SK-N-SH (cell line): ENCODE measurements at regions not wholly inside any gene's neighbourhood (a gene's known extent, or its start where the extent isn't known, plus 50 kb on each side); places are given as distances from the start of the nearest gene placed in this dataset.

Experiments used
- CTCF ChIA-PET: fragments of 300-600, 350-600 bp; formaldehyde crosslinking; extraction: SDS; loops from one replicate; lab custom pipeline; 2021; lab: Yijun Ruan, JAX
- POLR2A ChIA-PET: fragments of 350-600 bp; sonication (Branson Sonifier 250); formaldehyde crosslinking; extraction: SDS; loops from one replicate; lab custom pipeline; 2020; ENCODE audit warnings: antibody characterized with exemption, inconsistent platforms; lab: Yijun Ruan, JAX
- DNase-seq: peaks from one replicate; pipeline ENCODE4 v3.0.0; 2012
- H2AFZ ChIP-seq: fragments of 200-600 bp; sonication (generic); 2 replicates; pipeline ENCODE4 v1.8.1; 2016; ENCODE audit warnings: antibody characterized with exemption, mild to moderate bottlenecking, low read depth
- H3F3A ChIP-seq: fragments of 200-600 bp; sonication (generic); replicated peaks from 2 replicates; pipeline ENCODE3; 2016; ENCODE audit warnings: antibody characterized with exemption, mild to moderate bottlenecking; ENCODE audit not compliant: insufficient read depth
- H3K27ac ChIP-seq, 2 experiments: fragments of 200-500 bp in 1 of 2; fragments of 200-600 bp in 1 of 2; sonication (Bioruptor generic) in 1 of 2; sonication (generic), shearing (Covaris generic) in 1 of 2; 2 replicates each; pipeline versions ENCODE4 v1.5.1 to v1.6.1; 2014 to 2016; ENCODE audit warnings: low read depth in 2 of 2, inconsistent platforms in 1 of 2, low read length in 1 of 2, mild to moderate bottlenecking in 1 of 2, mixed read lengths in 1 of 2
- H3K27me3 ChIP-seq: fragments of 200-600 bp; sonication (generic), shearing (Covaris generic); 2 replicates; pipeline ENCODE4 v1.6.1; 2016; ENCODE audit warnings: mixed run types; ENCODE audit not compliant: insufficient read depth
- H3K36me3 ChIP-seq, 2 experiments: fragments of 200-500 bp in 1 of 2; fragments of 200-600 bp in 1 of 2; sonication (Bioruptor generic) in 1 of 2; sonication (generic) in 1 of 2; replicated peaks in 1 of 2; 2 replicates each; pipeline versions ENCODE3 to v1.5.1; 2014 to 2016; ENCODE audit warnings: low read length in 1 of 2, mild to moderate bottlenecking in 1 of 2; ENCODE audit not compliant: insufficient read depth in 2 of 2, control insufficient read depth in 1 of 2
- H3K4me1 ChIP-seq, 2 experiments: fragments of 200-500 bp in 1 of 2; fragments of 200-600 bp in 1 of 2; sonication (Bioruptor generic) in 1 of 2; sonication (generic), shearing (Covaris generic) in 1 of 2; 2 replicates each; pipeline versions ENCODE4 v1.5.1 to v1.6.1; 2014 to 2016; ENCODE audit warnings: low read depth in 1 of 2, low read length in 1 of 2, mixed run types in 1 of 2; ENCODE audit not compliant: insufficient read depth in 2 of 2, control insufficient read depth in 1 of 2
- H3K4me2 ChIP-seq: fragments of 200-600 bp; sonication (generic), shearing (Covaris generic); 2 replicates; pipeline ENCODE4 v1.6.1; 2017; ENCODE audit warnings: mixed run types
- H3K4me3 ChIP-seq, 2 experiments: fragments of 200-500 bp in 1 of 2; fragments of 200-600 bp in 1 of 2; sonication (Bioruptor generic) in 1 of 2; sonication (generic), shearing (Covaris generic) in 1 of 2; 2 replicates each; pipeline versions ENCODE4 v1.5.1 to v1.8.1; 2014 to 2016; ENCODE audit warnings: low read depth in 2 of 2, inconsistent platforms in 1 of 2, low read length in 1 of 2, mild to moderate bottlenecking in 1 of 2, mixed read lengths in 1 of 2, moderate library complexity in 1 of 2
- H3K79me2 ChIP-seq: fragments of 200-600 bp; sonication (generic); 2 replicates; pipeline ENCODE4 v1.8.1; 2017; ENCODE audit warnings: mild to moderate bottlenecking; ENCODE audit not compliant: insufficient read depth
- H3K9ac ChIP-seq: fragments of 200-600 bp; sonication (generic); 2 replicates; pipeline ENCODE4 v1.6.1; 2017; ENCODE audit warnings: mixed run types
- H3K9me2 ChIP-seq: fragments of 200-600 bp; sonication (generic); 2 replicates; pipeline ENCODE4 v1.6.1; 2017; ENCODE audit warnings: mixed run types
- H3K9me3 ChIP-seq: fragments of 200-600 bp; sonication (generic); 2 replicates; pipeline ENCODE4 v1.6.1; 2017; ENCODE audit warnings: mixed run types, mild to moderate bottlenecking, moderate library complexity
- H4K20me1 ChIP-seq: fragments of 200-600 bp; sonication (generic); 2 replicates; pipeline ENCODE4 v1.6.1; 2017; ENCODE audit warnings: mild to moderate bottlenecking, mixed run types; ENCODE audit not compliant: insufficient read depth
- FOSL2 ChIP-seq: IDR thresholded peaks from 2 replicates; pipeline ENCODE4 v1.4.0; 2012; ENCODE audit warnings: low read depth, mild to moderate bottlenecking, moderate library complexity, borderline replicate concordance
- FOXM1 ChIP-seq: IDR thresholded peaks from 2 replicates; pipeline ENCODE4 v1.4.0; 2012; ENCODE audit warnings: low read depth, mild to moderate bottlenecking
- IRF3 ChIP-seq: fragments of 150-350 bp; IDR thresholded peaks from 2 replicates; pipeline ENCODE4 v1.6.1; 2016; ENCODE audit warnings: mild to moderate bottlenecking, low read depth, low read length
- JUND ChIP-seq: IDR thresholded peaks from 2 replicates; pipeline ENCODE4 v1.4.0; 2012
- MAX ChIP-seq: IDR thresholded peaks from 2 replicates; pipeline ENCODE4 v1.4.0; 2012; ENCODE audit warnings: low read depth
- MEF2A ChIP-seq: IDR thresholded peaks from 2 replicates; pipeline ENCODE4 v1.4.0; 2012; ENCODE audit warnings: low read depth, borderline replicate concordance
- NFIC ChIP-seq: IDR thresholded peaks from 2 replicates; pipeline ENCODE4 v1.4.0; 2012; ENCODE audit warnings: borderline replicate concordance
- PBX3 ChIP-seq: IDR thresholded peaks from 2 replicates; pipeline ENCODE4; 2012
- POLR2AphosphoS5 ChIP-seq: IDR thresholded peaks from 2 replicates; pipeline ENCODE4 v1.6.1; 2012; ENCODE audit warnings: low read depth, low read length
- RCOR1 ChIP-seq: fragments of 150-350 bp; IDR thresholded peaks from 2 replicates; pipeline ENCODE4 v1.6.1; 2017; ENCODE audit warnings: antibody characterized with exemption, low read length
- REST ChIP-seq: IDR thresholded peaks from 2 replicates; pipeline ENCODE4 v1.6.1; 2012; ENCODE audit warnings: mild to moderate bottlenecking, low read depth, low read length, moderate library complexity
- RFX5 ChIP-seq: IDR thresholded peaks from 2 replicates; pipeline ENCODE4 v1.6.1; 2012; ENCODE audit warnings: mild to moderate bottlenecking, improper control_type of control experiment, low read length
- SMC3 ChIP-seq: IDR thresholded peaks from 2 replicates; pipeline ENCODE4 v1.6.1; 2012; ENCODE audit warnings: low read depth, low read length, improper control_type of control experiment
- TCF12 ChIP-seq: IDR thresholded peaks from 2 replicates; pipeline ENCODE4 v1.4.0; 2012
- TEAD4 ChIP-seq: IDR thresholded peaks from 2 replicates; pipeline ENCODE4 v1.4.0; 2012; ENCODE audit warnings: mild to moderate bottlenecking, borderline replicate concordance; ENCODE audit not compliant: insufficient read depth
- USF1 ChIP-seq: IDR thresholded peaks from 2 replicates; pipeline ENCODE4 v1.4.0; 2012; ENCODE audit warnings: low read depth, borderline replicate concordance
- YY1 ChIP-seq: IDR thresholded peaks from 2 replicates; pipeline ENCODE4 v1.4.0; 2012; ENCODE audit warnings: low read depth, mild to moderate bottlenecking

- TF ChIP-seq TEAD4 (no peak), USF1 (no peak), JUND (no peak), REST (no peak), FOXM1 (no peak), MAX (no peak), SMC3 (no peak), YY1 (no peak), POLR2AphosphoS5 (no peak), PBX3 (no peak), IRF3 (no peak), MEF2A (no peak), RFX5 (no peak), RCOR1 (no peak), TCF12 (no peak), NFIC (no peak), FOSL2 (no peak)
- H3K9ac ChIP-seq = no peak overlapping the region
- H4K20me1 ChIP-seq = no peaks in the 10 kb centered on the region
- H3K27ac ChIP-seq = no peak overlapping the region
- no peaks in the 10 kb centered on the region for H3K9me2 ChIP-seq
- CTCF ChIA-PET = interaction anchor here (0.7 kb wide), 1 partner anchor 11 kb away, joined by 3 read pairs; no protein-coding TSS in a partner anchor
- DNase-seq = no peak
- no peaks in the 10 kb centered on the region for H3K36me3 ChIP-seq
- H3K79me2 ChIP-seq = no peaks in the 10 kb centered on the region
- H2AFZ ChIP-seq = no peak overlapping the region
- no peak overlapping the region for H3K4me2 ChIP-seq
- no peaks in the 10 kb centered on the region for H3K27me3 ChIP-seq
- no peaks in the 10 kb centered on the region for H3F3A ChIP-seq
- POLR2A ChIA-PET = no interaction called here
- no peak overlapping the region for H3K4me3 ChIP-seq
- H3K9me3 ChIP-seq = no peaks in the 10 kb centered on the region; the same call in 1 of the 2 replicates
- no peaks in the 10 kb centered on the region for H3K4me1 ChIP-seq
Measured at GRCh38 chr3:180860180-180860858, 52.2 kb upstream of the FXR1 start.
